HG02885 (cell line): ENCODE measurements at regions not wholly inside any gene's neighbourhood (a gene's known extent, or its start where the extent isn't known, plus 50 kb on each side); places are given as distances from the start of the nearest gene placed in this dataset.
"Not testable (repeated sequence)": the region's sequence is repeated elsewhere in the genome, so short reads cannot be mapped to it uniquely, and the experiment has no call there.

Experiments used
- ATAC-seq: cut with Tn5 transposase; IDR thresholded peaks from one replicate; pipeline ENCODE4 v1.9.1; 2021; ENCODE audit warnings: mild to moderate bottlenecking; ENCODE audit not compliant: unreplicated experiment, poor library complexity

GRCh38 chr10:105611244-105611798 is 970.2 kb downstream of the SORCS3 start:
- ATAC-seq = no peak

GRCh38 chr10:105609451-105609850 is 968.4 kb downstream of the SORCS3 start:
- ATAC-seq = no peak

GRCh38 chr10:105605918-105606317 is 964.8 kb downstream of the SORCS3 start:
- ATAC-seq = no peak

DNA sequence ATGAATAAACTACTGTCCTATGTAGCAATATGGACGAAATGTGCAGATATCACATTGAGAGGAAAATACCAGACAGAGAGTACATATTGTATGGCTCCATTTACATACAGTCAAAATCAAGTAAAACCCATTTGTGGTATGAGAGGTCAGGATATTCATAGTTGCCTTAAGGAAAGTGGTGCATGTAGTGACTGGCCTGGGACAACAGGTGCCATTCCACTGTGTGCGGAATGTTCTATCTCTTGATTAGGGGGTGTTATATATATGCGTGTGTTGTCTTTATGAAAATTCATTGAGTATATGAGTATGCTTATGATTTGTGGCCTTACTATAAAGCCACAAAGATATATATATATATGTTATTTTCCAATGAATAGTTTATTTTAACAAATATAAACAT is 964.0 kb downstream of the SORCS3 start:
- ATAC-seq = no peak

GRCh38 chr10:105598207-105598606 is 957.1 kb downstream of the SORCS3 start:
- ATAC-seq = no peak

- no peak for ATAC-seq
These were observed 956.2 kb downstream of the SORCS3 start for GRCh38 chr10:105597312-105597711.

DNA sequence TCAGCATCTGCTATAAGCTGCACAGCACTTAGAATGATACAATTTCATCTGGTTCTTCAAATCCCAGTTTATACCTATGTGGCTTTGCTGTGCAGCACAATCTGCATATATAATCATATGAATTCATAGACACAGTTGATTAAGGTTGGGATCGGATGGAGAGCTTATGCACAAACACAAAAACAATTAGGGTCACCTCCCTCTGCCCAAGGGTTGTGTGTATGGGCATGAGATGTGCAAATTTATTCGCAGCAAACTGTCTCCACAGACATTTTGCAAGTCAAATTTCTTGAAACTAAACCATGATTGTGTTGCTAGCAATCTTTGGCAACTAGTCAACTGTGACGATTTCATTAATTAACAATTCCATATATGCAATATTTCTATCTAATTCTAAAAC is 955.7 kb downstream of the SORCS3 start:
- no peak for ATAC-seq

- no peak for ATAC-seq
These were observed 953.2 kb downstream of the SORCS3 start for GRCh38 chr10:105594296-105594695.

DNA sequence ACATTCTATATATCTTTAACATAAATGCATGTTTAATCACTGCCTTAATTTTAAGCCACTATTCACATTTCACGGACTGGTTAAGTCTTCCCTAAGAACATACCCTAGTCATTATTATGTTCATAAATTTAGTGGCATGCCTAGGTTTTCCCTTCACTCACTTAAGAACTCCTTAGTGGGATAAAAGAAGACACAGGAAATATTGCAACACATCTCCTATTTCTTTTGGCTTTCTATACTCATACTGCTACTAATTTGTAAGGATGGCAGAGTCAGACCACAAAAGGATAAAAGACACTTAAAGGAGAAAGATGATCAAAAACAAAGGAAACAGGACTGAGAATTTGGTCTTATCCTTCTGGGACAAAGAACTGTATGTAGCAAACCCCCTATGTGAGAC is 951.4 kb downstream of the SORCS3 start:
- no peak for ATAC-seq

DNA sequence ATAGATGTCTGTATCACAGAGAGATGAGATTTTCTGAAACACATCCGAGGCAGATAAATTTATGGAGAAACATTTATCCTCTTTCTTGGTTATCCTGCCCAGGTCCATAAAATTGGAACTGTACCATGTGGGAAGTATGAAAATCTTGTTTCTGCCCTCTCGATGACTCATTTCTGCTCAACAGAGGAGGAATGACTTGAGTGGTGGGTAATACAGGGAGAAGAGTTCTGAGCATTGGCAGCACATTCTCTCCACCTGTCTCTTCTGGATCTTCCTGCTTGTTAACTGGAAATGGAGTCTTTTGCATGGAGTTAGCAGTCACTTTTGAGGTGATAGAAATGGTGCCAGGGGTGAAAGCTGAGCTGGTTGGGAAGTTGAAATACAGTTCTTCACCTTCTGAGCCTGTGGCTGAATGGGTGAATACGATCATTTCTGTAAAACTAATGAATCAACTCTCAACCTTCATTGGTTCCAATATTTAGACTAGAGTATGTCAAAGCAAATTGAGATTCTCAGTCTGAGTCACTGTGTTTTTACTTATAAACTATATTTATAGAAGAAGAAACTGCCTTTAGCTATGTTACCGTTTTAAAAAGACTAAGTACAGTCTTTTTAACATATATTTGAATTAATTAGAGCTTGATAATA is 945.5 kb downstream of the SORCS3 start:
- ATAC-seq = no peak

GRCh38 chr10:105585753-105586152 is 944.7 kb downstream of the SORCS3 start:
- no peak for ATAC-seq

DNA sequence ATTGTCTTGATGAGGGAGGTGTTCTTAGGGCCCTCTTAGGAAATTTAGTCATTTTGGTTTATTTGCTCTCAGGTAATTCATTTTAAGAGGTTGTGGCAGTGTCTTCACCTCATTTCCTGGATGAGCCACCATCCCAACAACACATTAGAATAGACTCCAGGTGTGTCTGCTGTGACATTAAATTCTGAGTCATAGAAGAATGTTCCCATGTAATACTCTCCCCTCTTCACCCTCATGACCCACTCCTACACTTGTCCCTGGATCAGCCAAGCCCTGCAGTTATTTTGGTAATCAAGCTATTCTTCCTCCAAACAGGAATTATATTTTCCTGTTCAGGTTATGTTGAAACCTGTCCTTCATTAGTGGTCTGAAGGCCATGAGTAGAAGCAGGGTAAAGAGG is 944.1 kb downstream of the SORCS3 start:
- no peak for ATAC-seq

DNA sequence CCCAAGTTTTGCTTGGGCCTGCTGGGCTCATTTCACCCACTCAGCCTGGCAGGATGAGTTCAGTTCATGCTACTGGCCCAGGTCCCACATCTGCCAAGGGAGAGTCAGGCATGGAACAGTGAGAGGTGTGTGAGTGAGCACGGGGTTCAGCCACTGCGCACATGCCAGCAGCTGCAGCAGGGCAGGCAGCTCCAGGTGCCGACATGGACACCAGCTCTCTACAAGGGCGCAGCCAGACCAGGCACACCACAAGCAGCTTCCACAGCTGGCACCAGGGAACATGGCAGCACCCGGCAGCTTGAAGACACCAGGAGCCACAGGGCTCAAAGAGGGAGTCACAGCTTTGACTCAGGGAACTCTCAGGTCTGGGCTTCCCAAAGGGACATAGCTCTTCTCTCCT is 938.0 kb downstream of the SORCS3 start:
- ATAC-seq = no peak

DNA sequence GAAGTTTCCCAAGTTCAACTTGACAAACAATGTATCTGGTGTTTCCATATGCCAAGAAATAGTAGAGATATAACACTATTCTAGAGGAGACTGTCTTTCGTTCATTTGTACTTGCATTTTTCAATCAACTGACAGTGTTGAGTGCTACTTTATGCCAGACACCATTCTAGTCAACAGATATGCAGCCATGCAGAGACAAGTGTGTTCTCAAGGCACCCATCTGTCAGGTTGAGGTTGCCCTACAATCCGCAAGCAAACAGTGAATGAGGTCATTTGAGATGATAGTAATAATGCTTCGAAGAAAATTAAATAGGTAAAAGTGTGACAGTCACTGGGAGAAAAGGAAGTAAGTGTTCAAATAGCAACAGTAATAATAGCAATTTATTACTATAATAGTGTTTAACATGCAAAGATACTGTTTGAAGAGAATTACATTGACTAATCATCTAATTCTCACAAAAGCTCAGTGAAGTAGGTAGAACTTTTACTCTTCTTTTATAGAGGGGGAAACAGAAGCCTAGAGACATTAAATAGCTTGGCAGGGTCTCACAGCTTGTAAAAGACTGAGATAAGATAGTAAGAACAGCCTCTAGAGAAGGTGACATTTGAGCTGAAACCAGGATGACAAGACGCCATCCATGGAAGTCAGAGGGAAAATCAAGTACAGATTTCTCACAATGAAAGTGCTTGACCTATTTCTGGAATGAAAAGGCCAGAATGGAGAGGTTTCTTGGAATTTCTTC is 936.9 kb downstream of the SORCS3 start:
- no peak for ATAC-seq

- no peak for ATAC-seq
These were observed 918.4 kb downstream of the SORCS3 start for GRCh38 chr10:105559333-105560097.

DNA sequence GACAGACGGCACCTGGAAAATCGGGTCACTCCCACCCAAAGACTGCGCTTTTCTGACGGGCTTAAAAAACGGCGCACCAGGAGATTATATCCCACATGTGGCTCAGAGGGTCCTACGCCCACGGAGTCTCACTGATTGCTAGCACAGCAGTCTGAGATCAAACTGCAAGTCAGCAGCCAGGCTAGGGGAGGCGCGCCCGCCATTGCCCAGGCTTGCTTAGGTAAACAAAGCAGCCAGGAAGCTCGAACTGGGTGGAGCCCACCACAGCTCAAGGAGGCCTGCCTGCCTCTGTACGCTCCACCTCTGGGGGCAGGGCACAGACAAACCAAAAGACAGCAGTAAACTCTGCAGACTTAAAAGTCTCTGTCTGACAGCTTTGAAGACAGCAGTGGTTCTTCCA is 909.4 kb downstream of the SORCS3 start:
- ATAC-seq = not testable (repeated sequence)

DNA sequence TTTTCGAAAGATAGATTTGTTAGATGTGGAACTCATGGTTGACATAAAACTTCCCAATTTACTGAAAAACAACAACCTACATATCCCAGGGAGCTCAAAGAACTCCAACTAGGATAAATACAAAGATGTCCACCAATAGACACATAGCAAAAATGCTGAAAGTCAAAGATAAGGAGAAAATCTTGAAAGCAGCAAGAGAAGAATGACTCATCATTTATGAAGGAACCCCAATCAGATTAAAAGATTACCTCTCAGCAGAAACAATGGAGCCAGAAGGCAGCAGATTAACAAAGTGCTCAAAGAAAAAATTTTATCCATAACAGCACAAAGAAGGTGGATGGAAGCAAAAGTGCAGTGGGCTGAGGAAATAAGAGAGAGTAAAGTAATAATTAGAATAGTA is 908.6 kb downstream of the SORCS3 start:
- no peak for ATAC-seq

- ATAC-seq = no peak
These were observed 904.0 kb downstream of the SORCS3 start for GRCh38 chr10:105545101-105545500.

GRCh38 chr10:105540381-105540780 is 899.3 kb downstream of the SORCS3 start:
- no peak for ATAC-seq

DNA sequence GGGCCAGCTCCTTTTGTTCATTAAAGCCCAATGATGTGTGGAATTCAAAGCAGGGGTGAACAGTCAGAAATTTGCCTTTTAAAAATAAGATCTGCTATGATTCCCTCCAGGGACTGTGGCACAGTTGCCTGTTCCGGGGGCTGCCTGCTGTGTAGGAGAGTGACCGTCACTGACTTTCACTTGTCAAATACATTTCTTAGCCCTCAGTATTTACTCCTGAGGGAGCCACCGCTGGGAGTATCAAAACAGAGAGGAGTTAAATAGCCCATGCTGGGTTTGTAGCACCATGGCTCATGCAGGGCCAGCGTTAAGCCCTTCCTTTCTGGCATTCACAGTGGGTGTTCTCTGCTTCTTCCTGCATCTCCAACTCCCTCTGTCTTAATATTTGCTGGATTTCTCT is 897.8 kb downstream of the SORCS3 start:
- no peak for ATAC-seq

DNA sequence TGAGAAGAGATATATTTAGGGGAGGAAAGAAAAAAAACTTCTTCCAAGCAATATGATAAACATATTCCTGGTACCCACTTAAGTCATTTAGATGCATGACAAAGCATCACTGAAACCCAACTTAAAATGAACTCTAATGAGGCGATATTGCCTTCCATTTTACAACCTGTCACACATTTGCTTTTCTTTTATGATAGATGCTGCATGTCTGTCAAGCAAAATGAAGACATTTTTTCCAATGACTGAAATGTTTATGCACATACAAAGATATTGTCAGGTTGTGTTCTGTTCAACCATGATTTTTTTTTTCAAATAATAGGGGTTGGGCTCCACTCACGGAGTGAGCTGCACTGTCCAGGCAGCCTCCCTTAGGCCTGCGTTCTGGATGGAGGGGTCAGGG is 894.4 kb downstream of the SORCS3 start:
- ATAC-seq = no peak
